ENCODE measurements at regions not wholly inside any gene's neighbourhood (a gene's known extent, or its start where the extent isn't known, plus 50 kb on each side); places are given as distances from the start of the nearest gene placed in this dataset.

DNA sequence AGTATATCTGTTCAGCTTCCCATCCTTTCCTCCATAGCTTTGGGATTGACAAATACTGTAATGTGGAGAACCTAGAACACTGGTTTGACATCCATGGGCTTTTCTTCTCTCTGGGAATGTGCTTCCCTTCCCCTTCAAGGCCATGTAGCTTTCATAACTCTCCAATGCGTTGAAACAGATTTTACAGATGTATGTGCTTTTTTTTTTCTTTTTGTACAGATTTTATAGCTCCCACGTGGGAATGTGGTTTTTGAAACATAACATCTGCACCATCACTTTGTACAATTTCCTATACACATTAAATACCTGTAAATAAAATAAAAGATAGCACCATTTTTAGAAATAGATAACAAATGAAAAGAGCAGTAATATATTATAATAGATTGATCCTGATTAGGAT is 138.5 kb upstream of the TMPRSS15 start:
- TF ChIP-seq CTCF (IDR thresholded peaks at IDR 0.05; ENCODE audit: low read length) (no peak), EZH2 (optimal IDR thresholded peaks at IDR 0.05; ENCODE audit: low read depth, low read length) (no peak), EZH2phosphoT487 (IDR thresholded peaks at IDR 0.05; ENCODE audit: low read length) (no peak)

Measured in MM.1S (cell line).